ENCODE measurements at regions not wholly inside any gene's neighbourhood (a gene's known extent, or its start where the extent isn't known, plus 50 kb on each side); places are given as distances from the start of the nearest gene placed in this dataset.
"Not testable (repeated sequence)": the region's sequence is repeated elsewhere in the genome, so short reads cannot be mapped to it uniquely, and the experiment has no call there.

GRCh38 chr3:156048483-156048882 lies 71.9 kb upstream of the KCNAB1 start:
- TF ChIP-seq CTCF (IDR thresholded peaks at IDR 0.05; ENCODE audit: insufficient read depth, low read depth, low read length); EZH2 (IDR thresholded peaks at IDR 0.05; ENCODE audit: insufficient read depth, low read length): not testable (repeated sequence)

Data from astrocyte (in vitro differentiated cells and primary cell).